Natural killer cell (primary cell): ENCODE measurements at regions not wholly inside any gene's neighbourhood (a gene's known extent, or its start where the extent isn't known, plus 50 kb on each side); places are given as distances from the start of the nearest gene placed in this dataset.

Experiments
- ATAC-seq, 3 donors: fragments of 150-1000 bp in 2 of 3; fragments of 200-7000 bp in 1 of 3; cut with Tn5 transposase; 1 replicate in 1 of 3; 2 replicates in 2 of 3; pipeline ENCODE4 v1.10.0; 2021; ENCODE audit warnings: mild to moderate bottlenecking in 2 of 3, moderate library complexity in 2 of 3
- DNase-seq, 2 donors: peaks; one replicate each; pipeline versions ENCODE4 v3.0.0 to v3.0.0-alpha.2; 2013 to 2021; ENCODE audit warnings: mixed read lengths in 1 of 2
- H3K27ac ChIP-seq: one replicate; pipeline ENCODE4 v1.5.1; 2013; ENCODE audit warnings: mild to moderate bottlenecking, low read length
- H3K27me3 ChIP-seq: one replicate; pipeline ENCODE4 v1.6.1; 2013; ENCODE audit warnings: low read length; ENCODE audit not compliant: control insufficient read depth, insufficient read depth
- H3K36me3 ChIP-seq: one replicate; pipeline ENCODE4 v1.6.1; 2013; ENCODE audit warnings: low read length; ENCODE audit not compliant: control insufficient read depth, insufficient read depth
- H3K4me1 ChIP-seq: one replicate; pipeline ENCODE4 v1.6.1; 2013; ENCODE audit warnings: low read length; ENCODE audit not compliant: control insufficient read depth, insufficient read depth
- H3K4me3 ChIP-seq: one replicate; pipeline ENCODE4 v1.5.1; 2013; ENCODE audit warnings: low read length
- H3K9me3 ChIP-seq: one replicate; pipeline ENCODE4 v1.6.1; 2013; ENCODE audit warnings: low read length; ENCODE audit not compliant: control insufficient read depth, insufficient read depth
- H3K27ac Mint-ChIP-seq, 2 donors: one replicate each; pipeline ENCODE4 v1.8.0; 2022; ENCODE audit warnings: mild to moderate bottlenecking in 2 of 2, mixed read lengths in 2 of 2, moderate library complexity in 1 of 2
- H3K27me3 Mint-ChIP-seq, 2 donors: one replicate each; pipeline ENCODE4 v1.8.0; 2022; ENCODE audit warnings: low read depth in 2 of 2, mixed read lengths in 2 of 2
- H3K36me3 Mint-ChIP-seq: one replicate; pipeline ENCODE4 v1.8.0; 2022; ENCODE audit warnings: mixed read lengths
- H3K4me1 Mint-ChIP-seq, 2 donors: one replicate each; pipeline ENCODE4 v1.8.0; 2022; ENCODE audit warnings: mixed read lengths in 2 of 2
- H3K4me3 Mint-ChIP-seq: one replicate; pipeline ENCODE4 v1.8.0; 2022; ENCODE audit warnings: mild to moderate bottlenecking, moderate library complexity, mixed read lengths
- H3K9me3 Mint-ChIP-seq, 2 donors: one replicate each; pipeline ENCODE4 v1.8.0; 2022; ENCODE audit warnings: mixed read lengths in 2 of 2
- WGBS: methylation state at CpG from one replicate; pipeline ENCODE4 v1.1.7; 2013; ENCODE audit warnings: missing lambda C conversion rate; ENCODE audit not compliant: insufficient coverage; 5-methylcytosine and 5-hydroxymethylcytosine counted together
- intact Hi-C: fragments of 100-400 bp; cut with micrococcal nuclease; formaldehyde crosslinking; loops from one replicate; pipeline ENCODE4 v1.14.2; 2022
- TF ChIP-seq, protein P1 (sequence below): fragments of 200-600 bp; IDR thresholded peaks from one replicate; pipeline ENCODE4 v1.8.0; 2022; ENCODE audit warnings: antibody characterized with exemption

DNA sequence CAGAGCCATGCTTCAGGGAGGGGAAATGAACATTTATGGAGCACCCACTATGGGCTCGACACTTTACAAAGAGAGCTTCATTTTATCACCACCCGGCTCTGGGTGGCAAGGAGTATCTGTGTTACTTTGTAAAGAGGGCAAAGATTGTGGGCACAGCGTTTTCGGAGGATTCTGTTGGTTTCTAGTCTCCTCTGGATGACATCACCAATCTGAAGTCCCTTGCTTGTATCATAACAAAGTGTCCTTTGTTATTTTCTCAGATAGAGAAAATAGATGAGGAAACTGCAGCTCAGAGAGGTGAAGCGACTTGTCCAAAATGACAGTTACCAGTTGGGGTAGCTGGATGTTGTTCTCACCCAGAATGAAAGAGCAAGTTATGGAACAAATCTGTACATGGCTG, 162.8 kb downstream of the GLI2 start:
- intact Hi-C loops, result no loop called here
- no peaks in the 10 kb centered on the region for H3K9me3 Mint-ChIP-seq
- TF ChIP-seq, protein P1, sequence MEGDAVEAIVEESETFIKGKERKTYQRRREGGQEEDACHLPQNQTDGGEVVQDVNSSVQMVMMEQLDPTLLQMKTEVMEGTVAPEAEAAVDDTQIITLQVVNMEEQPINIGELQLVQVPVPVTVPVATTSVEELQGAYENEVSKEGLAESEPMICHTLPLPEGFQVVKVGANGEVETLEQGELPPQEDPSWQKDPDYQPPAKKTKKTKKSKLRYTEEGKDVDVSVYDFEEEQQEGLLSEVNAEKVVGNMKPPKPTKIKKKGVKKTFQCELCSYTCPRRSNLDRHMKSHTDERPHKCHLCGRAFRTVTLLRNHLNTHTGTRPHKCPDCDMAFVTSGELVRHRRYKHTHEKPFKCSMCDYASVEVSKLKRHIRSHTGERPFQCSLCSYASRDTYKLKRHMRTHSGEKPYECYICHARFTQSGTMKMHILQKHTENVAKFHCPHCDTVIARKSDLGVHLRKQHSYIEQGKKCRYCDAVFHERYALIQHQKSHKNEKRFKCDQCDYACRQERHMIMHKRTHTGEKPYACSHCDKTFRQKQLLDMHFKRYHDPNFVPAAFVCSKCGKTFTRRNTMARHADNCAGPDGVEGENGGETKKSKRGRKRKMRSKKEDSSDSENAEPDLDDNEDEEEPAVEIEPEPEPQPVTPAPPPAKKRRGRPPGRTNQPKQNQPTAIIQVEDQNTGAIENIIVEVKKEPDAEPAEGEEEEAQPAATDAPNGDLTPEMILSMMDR, result no peak
- H3K36me3 Mint-ChIP-seq, result no peaks in the 10 kb centered on the region
- no peak overlapping the region for H3K27ac Mint-ChIP-seq
- Histone ChIP-seq H3K4me1 (no peaks in the 10 kb centered on the region), H3K27me3 (no peaks in the 10 kb centered on the region), H3K36me3 (no peaks in the 10 kb centered on the region), H3K27ac (no peak overlapping the region), H3K4me3 (no peak overlapping the region), H3K9me3 (no peaks in the 10 kb centered on the region)
- no peak for DNase-seq
- no peak for ATAC-seq
- H3K4me1 Mint-ChIP-seq, result no peaks in the 10 kb centered on the region
- H3K4me3 Mint-ChIP-seq, result no peak overlapping the region
- 93% methylated on average over 4 of the region's 5 CpGs for WGBS
- H3K27me3 Mint-ChIP-seq, result peaks cover 0 to 2% of the 10 kb centered on the region in 2 donors

DNA sequence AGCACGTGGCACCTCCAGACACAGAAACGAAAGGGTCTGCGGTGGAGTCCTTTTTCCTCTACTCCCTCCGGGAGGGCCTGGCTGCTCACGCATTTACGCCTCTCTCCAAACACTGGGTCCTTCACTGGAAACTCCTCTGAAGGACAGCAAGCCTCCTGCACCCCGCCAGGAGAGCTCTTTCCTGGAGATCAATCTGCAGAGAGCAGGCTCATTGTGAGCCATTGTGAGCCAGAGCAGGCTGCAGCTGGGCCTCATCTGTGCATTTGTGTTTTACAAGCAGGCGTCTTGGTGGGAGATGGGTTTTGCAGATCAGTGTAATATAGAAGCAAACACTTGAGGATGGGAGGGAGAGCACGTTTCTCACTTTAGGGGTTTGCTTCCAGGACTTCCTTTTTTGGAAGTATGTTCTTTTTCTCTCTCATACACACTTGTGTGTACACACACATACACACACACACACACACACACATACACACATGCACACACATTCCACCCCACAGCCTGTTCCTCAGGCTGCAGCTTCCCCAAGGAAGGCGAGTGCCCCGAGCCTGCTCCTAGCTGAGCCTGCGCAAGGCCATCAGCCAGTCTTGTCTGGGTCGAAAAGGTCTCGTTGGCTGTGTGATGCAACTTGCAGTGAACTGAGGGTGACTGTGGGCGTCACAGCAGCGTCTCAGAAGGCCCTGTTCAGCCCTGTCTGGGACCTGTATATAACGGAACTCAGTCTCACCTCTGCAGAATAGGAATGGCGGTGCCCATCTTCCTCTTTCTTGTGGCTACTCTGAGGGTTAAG, 163.5 kb downstream of the GLI2 start:
- ATAC-seq, result no peak
- WGBS, result 71% methylated on average over 17 of the region's 18 CpGs
- TF ChIP-seq, protein P1, result no peak

DNA sequence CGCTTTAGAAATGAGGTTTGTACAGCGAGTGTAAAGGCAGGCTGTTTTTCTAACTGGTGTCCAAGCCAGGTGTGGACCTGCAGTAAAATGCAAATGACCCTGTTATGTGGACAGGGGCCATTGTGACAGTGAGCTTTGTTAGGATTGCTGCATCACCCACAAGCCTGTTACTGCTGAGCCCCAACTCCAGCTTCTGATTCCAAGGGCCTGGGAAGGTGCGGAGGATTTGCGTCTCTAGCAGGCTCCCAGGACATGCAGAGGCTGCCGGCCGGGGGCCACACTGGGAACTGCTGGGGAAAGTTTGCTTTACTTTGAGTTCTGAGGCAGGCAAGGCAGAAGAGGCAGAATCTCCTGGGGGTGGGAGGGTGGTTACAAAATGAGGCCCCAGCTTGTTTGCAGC, 164.1 kb downstream of the GLI2 start:
- Mint-ChIP-seq H3K4me1 (no peaks in the 10 kb centered on the region), H3K27ac (no peak overlapping the region), H3K27me3 (peaks cover 0 to 2% of the 10 kb centered on the region in 2 donors), H3K9me3 (no peaks in the 10 kb centered on the region), H3K36me3 (no peaks in the 10 kb centered on the region), H3K4me3 (no peak overlapping the region)
- Histone ChIP-seq H3K27me3 (no peaks in the 10 kb centered on the region), H3K9me3 (no peaks in the 10 kb centered on the region), H3K4me3 (no peak overlapping the region), H3K4me1 (no peaks in the 10 kb centered on the region), H3K36me3 (no peaks in the 10 kb centered on the region), H3K27ac (no peak overlapping the region)
- no peak for DNase-seq
- WGBS, result 78% methylated on average over 6 of the region's 6 CpGs
- ATAC-seq, result no peak
- intact Hi-C loops, result no loop called here
- TF ChIP-seq, protein P1, result no peak

More for the DNA sequence above, 163.5 kb downstream of the GLI2 start:
- Mint-ChIP-seq H3K4me3 (no peak overlapping the region), H3K36me3 (no peaks in the 10 kb centered on the region), H3K9me3 (no peaks in the 10 kb centered on the region), H3K4me1 (no peaks in the 10 kb centered on the region), H3K27me3 (peaks cover 0 to 2% of the 10 kb centered on the region in 2 donors), H3K27ac (no peak overlapping the region)
- Histone ChIP-seq H3K4me1 (no peaks in the 10 kb centered on the region), H3K4me3 (no peak overlapping the region), H3K36me3 (no peaks in the 10 kb centered on the region), H3K9me3 (no peaks in the 10 kb centered on the region), H3K27ac (no peak overlapping the region), H3K27me3 (no peaks in the 10 kb centered on the region)
- no peak for DNase-seq
- intact Hi-C loops, result no loop called here

DNA sequence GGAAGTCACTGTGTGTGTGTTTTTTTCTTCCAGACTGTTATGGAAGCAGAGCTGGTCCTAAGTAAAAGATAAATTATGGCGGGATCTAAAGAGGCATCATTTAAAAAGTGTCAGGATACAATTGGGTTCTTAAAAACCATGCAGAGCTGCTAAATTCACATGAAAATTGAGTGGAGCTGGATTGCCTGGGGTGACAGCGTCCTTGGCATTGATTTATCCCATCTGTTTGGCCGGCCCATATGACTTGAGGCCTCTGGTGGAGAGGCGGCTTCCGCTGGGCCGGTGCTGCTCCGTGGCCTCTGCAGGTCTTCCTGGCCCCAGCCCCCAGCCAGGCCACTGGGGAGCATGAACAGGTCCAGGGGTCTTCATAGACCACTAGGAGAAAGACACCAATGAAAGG, 165.5 kb downstream of the GLI2 start:
- Histone ChIP-seq H3K9me3 (no peaks in the 10 kb centered on the region), H3K4me1 (no peaks in the 10 kb centered on the region), H3K27ac (no peak overlapping the region), H3K27me3 (no peaks in the 10 kb centered on the region), H3K36me3 (no peaks in the 10 kb centered on the region), H3K4me3 (no peak overlapping the region)
- Mint-ChIP-seq H3K27me3 (peaks cover 0 to 2% of the 10 kb centered on the region in 2 donors), H3K36me3 (no peaks in the 10 kb centered on the region), H3K4me3 (no peak overlapping the region), H3K9me3 (no peaks in the 10 kb centered on the region), H3K4me1 (no peaks in the 10 kb centered on the region), H3K27ac (no peak overlapping the region)
- intact Hi-C loops, result no loop called here
- no peak for DNase-seq
- 90% methylated on average over 7 of the region's 7 CpGs for whole genome bisulfite sequencing
- no peak for ATAC-seq
- TF ChIP-seq, protein P1, result no peak
